HepG2 (cell line): ENCODE measurements at regions not wholly inside any gene's neighbourhood (a gene's known extent, or its start where the extent isn't known, plus 50 kb on each side); places are given as distances from the start of the nearest gene placed in this dataset.

ENCODE experiments used
- CEBPG ChIP-seq: IDR thresholded peaks from 2 replicates; pipeline ENCODE4 v1.6.1; 2016
- E2F5 ChIP-seq: sonication (generic); formaldehyde crosslinking; conservative IDR thresholded peaks from 2 replicates; pipeline ENCODE4 v1.4.0; 2020; ENCODE audit warnings: missing genetic modification reagents
- FOXP4 ChIP-seq: sonication (generic); formaldehyde crosslinking; IDR thresholded peaks from 2 replicates; pipeline ENCODE4 v1.4.0; 2020; ENCODE audit warnings: missing genetic modification reagents
- GATAD2A ChIP-seq: IDR thresholded peaks from 2 replicates; pipeline ENCODE4 v1.6.1; 2016
- GLI4 ChIP-seq: sonication (generic); formaldehyde crosslinking; IDR thresholded peaks from 2 replicates; pipeline ENCODE4 v1.5.1; 2020; ENCODE audit warnings: missing genetic modification reagents, mild to moderate bottlenecking, moderate library complexity, borderline replicate concordance
- HDAC2 ChIP-seq: sonication (generic); formaldehyde crosslinking; IDR thresholded peaks from 2 replicates; pipeline ENCODE4 v1.4.0; 2020; ENCODE audit warnings: missing genetic modification reagents
- HIVEP1 ChIP-seq: sonication (generic); formaldehyde crosslinking; IDR thresholded peaks from 2 replicates; pipeline ENCODE4 v1.4.0; 2020; ENCODE audit warnings: mild to moderate bottlenecking, missing genetic modification reagents
- HNF4A ChIP-seq: sonication (generic); formaldehyde crosslinking; IDR thresholded peaks from 2 replicates; pipeline ENCODE4 v1.4.0; 2020; ENCODE audit warnings: missing genetic modification reagents
- HNRNPL ChIP-seq: fragments of 200-400 bp; formaldehyde crosslinking; IDR thresholded peaks from 2 replicates; pipeline ENCODE4 v1.6.1; 2017; ENCODE audit warnings: mild to moderate bottlenecking, low read depth, low read length
- KLF11 ChIP-seq: IDR thresholded peaks from 2 replicates; pipeline ENCODE4 v1.6.1; 2016; ENCODE audit warnings: missing compliant biosample characterization
- MEIS2 ChIP-seq: sonication (generic); formaldehyde crosslinking; IDR thresholded peaks from 2 replicates; pipeline ENCODE4 v1.9.0; 2021; ENCODE audit warnings: mild to moderate bottlenecking, missing genetic modification reagents
- MLX ChIP-seq: IDR thresholded peaks from 2 replicates; pipeline ENCODE4 v1.6.1; 2016
- MYPOP ChIP-seq: sonication (generic); formaldehyde crosslinking; IDR thresholded peaks from 2 replicates; pipeline ENCODE4 v1.8.1; 2023; ENCODE audit warnings: mild to moderate bottlenecking, moderate library complexity, missing genetic modification reagents
- PITX1 ChIP-seq: sonication (generic); formaldehyde crosslinking; IDR thresholded peaks from 2 replicates; pipeline ENCODE4 v1.5.1; 2020; ENCODE audit warnings: mild to moderate bottlenecking, missing genetic modification reagents
- SATB2 ChIP-seq: sonication (generic); formaldehyde crosslinking; IDR thresholded peaks from 2 replicates; pipeline ENCODE4 v1.5.0; 2020; ENCODE audit warnings: missing genetic modification reagents
- SKI ChIP-seq: fragments of 450-650 bp; IDR thresholded peaks from one replicate; pipeline ENCODE4 v1.6.1; 2018; ENCODE audit warnings: mild to moderate bottlenecking; ENCODE audit not compliant: partially characterized antibody
- TFE3 ChIP-seq: IDR thresholded peaks from 2 replicates; pipeline ENCODE4 v1.6.1; 2016
- TSC22D2 ChIP-seq: sonication (generic); formaldehyde crosslinking; IDR thresholded peaks from 2 replicates; pipeline ENCODE4 v1.5.1; 2020; ENCODE audit warnings: missing genetic modification reagents, mild to moderate bottlenecking, borderline replicate concordance
- ZGPAT ChIP-seq: IDR thresholded peaks from 2 replicates; pipeline ENCODE4 v1.6.1; 2016; ENCODE audit warnings: mild to moderate bottlenecking
- ZNF296 ChIP-seq: sonication (generic); formaldehyde crosslinking; conservative IDR thresholded peaks from 2 replicates; pipeline ENCODE4 v1.5.0; 2020; ENCODE audit warnings: mild to moderate bottlenecking, missing genetic modification reagents
- ZNF589 ChIP-seq: sonication (generic); formaldehyde crosslinking; conservative IDR thresholded peaks from 2 replicates; pipeline ENCODE4 v1.8.0; 2022; ENCODE audit warnings: mild to moderate bottlenecking, moderate library complexity, missing genetic modification reagents
- ZNF652 ChIP-seq: IDR thresholded peaks from 2 replicates; pipeline ENCODE4 v1.6.1; 2016; ENCODE audit warnings: low read depth, borderline replicate concordance
- ZNF660 ChIP-seq: sonication (generic); formaldehyde crosslinking; IDR thresholded peaks from 2 replicates; pipeline ENCODE4 v1.5.1; 2020; ENCODE audit warnings: mild to moderate bottlenecking, low read depth, missing genetic modification reagents, borderline replicate concordance

- no peak for TF ChIP-seq SKI
- TF ChIP-seq HNRNPL = no peak
- TF ChIP-seq PITX1 (CRISPR knock-in tag) = peak; percentile 11; the same call in 1 of the 2 replicates
- no peak for TF ChIP-seq SATB2 (CRISPR knock-in tag)
- no peak for TF ChIP-seq MLX (CRISPR knock-in tag)
- no peak for TF ChIP-seq HNF4A (CRISPR knock-in tag)
- TF ChIP-seq ZNF652 (CRISPR knock-in tag) = peak; percentile 88; the same call in 1 of the 2 replicates
- TF ChIP-seq CEBPG (CRISPR knock-in tag) = peak; percentile 93
- 0 out of 2 replicates have a peak, but pooled peaks have one; percentile 7 for TF ChIP-seq TFE3 (CRISPR knock-in tag)
- TF ChIP-seq GLI4 (CRISPR knock-in tag) = no peak
- no peak for TF ChIP-seq E2F5 (CRISPR knock-in tag)
- no peak for TF ChIP-seq HIVEP1
- no peak for TF ChIP-seq ZNF296 (CRISPR knock-in tag)
- 0 out of 2 replicates have a peak, but pooled peaks have one; percentile 37 for TF ChIP-seq KLF11
- TF ChIP-seq MYPOP = no peak
- no peak for TF ChIP-seq MEIS2
- TF ChIP-seq ZGPAT (CRISPR knock-in tag) = peak; percentile 29; the same call in 1 of the 2 replicates
- no peak for TF ChIP-seq ZNF589 (CRISPR knock-in tag)
- peak; percentile 66; the same call in 1 of the 2 replicates for TF ChIP-seq FOXP4
- peak; percentile 45 for TF ChIP-seq HDAC2 (CRISPR knock-in tag)
- no peak for TF ChIP-seq ZNF660 (CRISPR knock-in tag)
- TF ChIP-seq GATAD2A (CRISPR knock-in tag) = peak; percentile 69
- TF ChIP-seq TSC22D2 (CRISPR knock-in tag) = 0 out of 2 replicates have a peak, but pooled peaks have one; percentile 38
These were observed 101.0 kb upstream of the LPP start (continued) for GRCh38 chr3:188053036-188053340.
